ENCODE measurements at regions not wholly inside any gene's neighbourhood (a gene's known extent, or its start where the extent isn't known, plus 50 kb on each side); places are given as distances from the start of the nearest gene placed in this dataset.

- no TSS peak for BruUV-seq (replicated peaks)
- Histone ChIP-seq H3K4me3 (ENCODE audit: low read depth, low read length, poor library complexity, severe bottlenecking) (no peak overlapping the region), H3K27ac (ENCODE audit: low read depth, low read length, poor library complexity, severe bottlenecking) (peak overlapping the region; percentile 17), H3K9me3 (ENCODE audit: low read depth, low read length, poor library complexity, severe bottlenecking) (no peaks in the 10 kb centered on the region), H3K36me3 (ENCODE audit: insufficient read depth, low read length, poor library complexity, severe bottlenecking) (no peaks in the 10 kb centered on the region), H3K27me3 (replicated peaks; ENCODE audit: insufficient read depth, low read depth, low read length, poor library complexity) (no peaks in the 10 kb centered on the region), H3K4me1 (ENCODE audit: insufficient read depth, low read length, poor library complexity, severe bottlenecking) (peaks cover 7% of the 10 kb centered on the region)
- CTCF ChIA-PET: no interaction called here
- intact Hi-C loops (cut with micrococcal nuclease; ENCODE audit: unreplicated experiment): no loop called here
- no peak for DNase-seq (ENCODE audit: low spot score)
- TF ChIP-seq EZH2 (IDR thresholded peaks at IDR 0.05; ENCODE audit: borderline replicate concordance, low read depth, low read length, poor library complexity, severe bottlenecking): no peak
- TF ChIP-seq, protein P1, sequence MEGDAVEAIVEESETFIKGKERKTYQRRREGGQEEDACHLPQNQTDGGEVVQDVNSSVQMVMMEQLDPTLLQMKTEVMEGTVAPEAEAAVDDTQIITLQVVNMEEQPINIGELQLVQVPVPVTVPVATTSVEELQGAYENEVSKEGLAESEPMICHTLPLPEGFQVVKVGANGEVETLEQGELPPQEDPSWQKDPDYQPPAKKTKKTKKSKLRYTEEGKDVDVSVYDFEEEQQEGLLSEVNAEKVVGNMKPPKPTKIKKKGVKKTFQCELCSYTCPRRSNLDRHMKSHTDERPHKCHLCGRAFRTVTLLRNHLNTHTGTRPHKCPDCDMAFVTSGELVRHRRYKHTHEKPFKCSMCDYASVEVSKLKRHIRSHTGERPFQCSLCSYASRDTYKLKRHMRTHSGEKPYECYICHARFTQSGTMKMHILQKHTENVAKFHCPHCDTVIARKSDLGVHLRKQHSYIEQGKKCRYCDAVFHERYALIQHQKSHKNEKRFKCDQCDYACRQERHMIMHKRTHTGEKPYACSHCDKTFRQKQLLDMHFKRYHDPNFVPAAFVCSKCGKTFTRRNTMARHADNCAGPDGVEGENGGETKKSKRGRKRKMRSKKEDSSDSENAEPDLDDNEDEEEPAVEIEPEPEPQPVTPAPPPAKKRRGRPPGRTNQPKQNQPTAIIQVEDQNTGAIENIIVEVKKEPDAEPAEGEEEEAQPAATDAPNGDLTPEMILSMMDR (conservative IDR thresholded peaks at IDR 0.05; ENCODE audit: low read depth, low read length): no peak
- POLR2A ChIA-PET (ENCODE audit: low non-redundant PET): no interaction called here
Observed at GRCh38 chr9:130766927-130767307, 68.1 kb upstream of the ABL1 start.

DNA sequence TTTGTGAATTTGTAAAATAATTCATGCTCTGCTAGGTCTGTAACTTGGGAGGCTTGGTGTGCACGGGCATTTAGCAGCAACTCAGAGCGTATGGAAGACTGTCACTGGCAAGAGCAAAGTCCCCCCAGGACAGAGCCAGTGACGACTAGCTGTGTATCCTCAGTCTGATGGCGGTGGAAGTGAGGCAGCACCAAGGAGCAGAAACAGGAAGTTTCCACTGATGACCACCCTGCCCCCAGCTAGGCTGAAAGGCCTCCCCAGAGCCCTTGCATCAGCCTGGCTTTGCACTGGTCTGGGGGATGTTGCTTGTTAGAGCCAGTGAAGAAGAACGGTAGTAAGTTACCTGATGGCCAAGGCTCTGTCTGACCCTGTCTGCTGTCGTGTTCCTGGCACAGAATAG lies 66.8 kb upstream of the ABL1 start:
- H3K4me1 ChIP-seq (ENCODE audit: insufficient read depth, low read length, poor library complexity, severe bottlenecking): peaks cover 7% of the 10 kb centered on the region
- no peaks in the 10 kb centered on the region for H3K27me3 ChIP-seq (replicated peaks; ENCODE audit: insufficient read depth, low read depth, low read length, poor library complexity)
- TF ChIP-seq, protein P1 (conservative IDR thresholded peaks at IDR 0.05; ENCODE audit: low read depth, low read length): no peak
- no peak for TF ChIP-seq EZH2 (IDR thresholded peaks at IDR 0.05; ENCODE audit: borderline replicate concordance, low read depth, low read length, poor library complexity, severe bottlenecking)
- no peak overlapping the region for H3K27ac ChIP-seq (ENCODE audit: low read depth, low read length, poor library complexity, severe bottlenecking)
- no peak for DNase-seq (ENCODE audit: low spot score)
- H3K9me3 ChIP-seq (ENCODE audit: low read depth, low read length, poor library complexity, severe bottlenecking): no peaks in the 10 kb centered on the region
- intact Hi-C loops (cut with micrococcal nuclease; ENCODE audit: unreplicated experiment): no loop called here
- H3K36me3 ChIP-seq (ENCODE audit: insufficient read depth, low read length, poor library complexity, severe bottlenecking): no peaks in the 10 kb centered on the region
- ChIA-PET POLR2A (ENCODE audit: low non-redundant PET) (no interaction called here), CTCF (interaction anchor here (0.6 kb wide), 1 partner anchor 62 kb away, joined by 3 read pairs; no protein-coding TSS in a partner anchor)
- BruUV-seq (replicated peaks): no TSS peak
- H3K4me3 ChIP-seq (ENCODE audit: low read depth, low read length, poor library complexity, severe bottlenecking): no peak overlapping the region

DNA sequence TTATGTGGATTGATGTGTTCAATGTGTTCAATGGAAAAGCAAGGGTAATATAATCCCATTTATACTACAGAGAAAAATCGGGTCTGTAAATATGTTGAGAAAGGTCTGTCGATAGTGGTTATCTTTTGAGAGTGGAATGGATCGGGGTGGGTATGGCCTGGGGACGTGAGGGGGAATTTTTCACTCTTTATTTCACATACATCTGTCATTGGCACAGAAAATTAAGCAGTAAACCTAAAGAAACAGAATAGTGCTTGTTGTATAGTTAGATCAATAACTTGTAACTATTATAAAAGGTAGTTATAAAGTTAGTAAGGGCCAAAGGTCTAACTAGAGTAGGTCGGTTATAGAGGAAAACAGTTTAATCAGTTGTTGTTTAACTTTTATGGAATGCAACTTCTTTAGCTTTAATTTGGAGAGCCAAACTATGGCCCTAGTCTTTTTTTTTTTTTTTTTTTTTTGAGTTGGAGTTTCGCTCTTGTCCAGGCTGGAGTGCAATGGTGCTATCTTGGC lies 66.1 kb upstream of the ABL1 start:
- H3K27ac ChIP-seq (ENCODE audit: low read depth, low read length, poor library complexity, severe bottlenecking): no peak overlapping the region
- ChIA-PET POLR2A (ENCODE audit: low non-redundant PET) (no interaction called here), CTCF (interaction anchor here (0.7 kb wide), 1 partner anchor 202 kb away, joined by 3 read pairs; no protein-coding TSS in a partner anchor)
- no peaks in the 10 kb centered on the region for H3K27me3 ChIP-seq (replicated peaks; ENCODE audit: insufficient read depth, low read depth, low read length, poor library complexity)
- H3K4me1 ChIP-seq (ENCODE audit: insufficient read depth, low read length, poor library complexity, severe bottlenecking): peaks cover under 1% of the 10 kb centered on the region
- DNase-seq (ENCODE audit: low spot score): no peak
- no peaks in the 10 kb centered on the region for H3K9me3 ChIP-seq (ENCODE audit: low read depth, low read length, poor library complexity, severe bottlenecking)
- BruUV-seq (replicated peaks): no TSS peak
- H3K4me3 ChIP-seq (ENCODE audit: low read depth, low read length, poor library complexity, severe bottlenecking): no peak overlapping the region
- intact Hi-C loops (cut with micrococcal nuclease; ENCODE audit: unreplicated experiment): no loop called here
- TF ChIP-seq, protein P1 (conservative IDR thresholded peaks at IDR 0.05; ENCODE audit: low read depth, low read length): no peak
- no peak for TF ChIP-seq EZH2 (IDR thresholded peaks at IDR 0.05; ENCODE audit: borderline replicate concordance, low read depth, low read length, poor library complexity, severe bottlenecking)
- no peaks in the 10 kb centered on the region for H3K36me3 ChIP-seq (ENCODE audit: insufficient read depth, low read length, poor library complexity, severe bottlenecking)

Data from A673 (cell line).